Transverse colon (tissue), 4 donors: ENCODE measurements at regions not wholly inside any gene's neighbourhood (a gene's known extent, or its start where the extent isn't known, plus 50 kb on each side); places are given as distances from the start of the nearest gene placed in this dataset.
A peak's percentile ranks its signal among the peaks of the same experiment; 100 is the strongest.

Experiments used
- DNase-seq: peaks from one replicate; pipeline ENCODE4 v3.0.0-alpha.2; 2019
- H3K27ac ChIP-seq, 4 donors: fragments of 200-600 bp; sonication (generic); 2 replicates each; pipeline ENCODE4 v1.5.1; 2016 to 2018; ENCODE audit warnings: inconsistent platforms in 4 of 4
- H3K27me3 ChIP-seq: fragments of 200-600 bp; sonication (generic); 2 replicates; pipeline ENCODE4 v1.5.1; 2017; ENCODE audit warnings: inconsistent platforms
- H3K36me3 ChIP-seq, 4 donors: fragments of 200-600 bp; sonication (generic); 2 replicates each; pipeline ENCODE4 v1.5.1; 2017 to 2019; ENCODE audit warnings: inconsistent platforms in 4 of 4
- H3K4me1 ChIP-seq, 4 donors: fragments of 200-600 bp; sonication (generic); 2 replicates each; pipeline ENCODE4 v1.5.1; 2017 to 2020; ENCODE audit warnings: inconsistent platforms in 4 of 4
- H3K4me3 ChIP-seq, 4 donors: fragments of 200-600 bp; sonication (generic); 1 replicate in 1 of 4; 2 replicates in 3 of 4; pipeline versions ENCODE4 v1.5.1 to v1.6.1; 2017 to 2019; ENCODE audit warnings: inconsistent platforms in 4 of 4
- H3K9me3 ChIP-seq, 2 donors: fragments of 200-600 bp; sonication (generic); 2 replicates each; pipeline ENCODE4 v1.5.1; 2017 to 2019; ENCODE audit warnings: inconsistent platforms in 2 of 2
- CTCF ChIP-seq, 5 experiments: fragments of 200-600 bp in 3 of 5; fragments of 450-650 bp in 2 of 5; sonication (generic) in 3 of 5; IDR thresholded peaks; 1 replicate in 2 of 5; 2 replicates in 3 of 5; pipeline ENCODE4 v1.5.1; 2016 to 2017; ENCODE audit warnings: antibody characterized with exemption in 5 of 5, inconsistent platforms in 3 of 5, mild to moderate bottlenecking in 2 of 5, moderate library complexity in 1 of 5
- EP300 ChIP-seq: sonication (generic); formaldehyde crosslinking; IDR thresholded peaks from one replicate; pipeline ENCODE4 v1.6.1; 2017; ENCODE audit warnings: antibody characterized with exemption, low read depth
- POLR2A ChIP-seq: fragments of 450-650 bp; IDR thresholded peaks from one replicate; pipeline ENCODE4 v1.6.1; 2016; ENCODE audit warnings: antibody characterized with exemption, mild to moderate bottlenecking, moderate library complexity
- POLR2AphosphoS5 ChIP-seq, 3 donors: sonication (generic); formaldehyde crosslinking; IDR thresholded peaks; one replicate each; pipeline ENCODE4 v1.6.1; 2016; ENCODE audit warnings: antibody characterized with exemption in 3 of 3
- WGBS, 2 donors: methylation state at CpG; one replicate each; pipeline ENCODE4 v1.1.5; 2018; ENCODE audit warnings: low coverage in 1 of 2; 5-methylcytosine and 5-hydroxymethylcytosine counted together
- in situ Hi-C, 4 donors: fragments of 200-750 bp; cut with MboI; loops; one replicate each; pipeline versions ENCODE4 v1.15.0 to v1.15.1; 2017; ENCODE audit warnings: low sequenced_read_pairs in 3 of 4, low pct_ligation_motif_present in 1 of 4, low pct_unique_long_range_greater_than_20kb in 1 of 4
- intact Hi-C: fragments of 100-400 bp; cut with DNase I; formaldehyde crosslinking; loops from one replicate; pipeline ENCODE4 v1.15.1; 2023; ENCODE audit warnings: low total_unique reads

- in situ Hi-C loops = no loop called here
- DNase-seq = peak; percentile 48
- intact Hi-C loops = loop anchor here (10.0 kb wide), 1 partner anchor 191 kb away; no protein-coding TSS in a partner anchor
- Histone ChIP-seq H3K27me3 (no peaks in the 10 kb centered on the region), H3K36me3 (no peaks in the 10 kb centered on the region), H3K4me3 (no peak overlapping the region), H3K27ac (no peak overlapping the region), H3K9me3 (no peaks in the 10 kb centered on the region), H3K4me1 (no peaks in the 10 kb centered on the region)
- WGBS, 2 donors = 71% methylated on average over 3 of the region's 3 CpGs; no CpG with 5 or more reads in 1 of the 2 donors
- TF ChIP-seq POLR2AphosphoS5 (IDR thresholded peaks at IDR 0.05) (no peak), CTCF (IDR thresholded peaks at IDR 0.05) (no peak), EP300 (no peak), POLR2A (no peak)
Measured at GRCh38 chr14:94914191-94914590, 144.3 kb upstream of the GSC start.

DNA sequence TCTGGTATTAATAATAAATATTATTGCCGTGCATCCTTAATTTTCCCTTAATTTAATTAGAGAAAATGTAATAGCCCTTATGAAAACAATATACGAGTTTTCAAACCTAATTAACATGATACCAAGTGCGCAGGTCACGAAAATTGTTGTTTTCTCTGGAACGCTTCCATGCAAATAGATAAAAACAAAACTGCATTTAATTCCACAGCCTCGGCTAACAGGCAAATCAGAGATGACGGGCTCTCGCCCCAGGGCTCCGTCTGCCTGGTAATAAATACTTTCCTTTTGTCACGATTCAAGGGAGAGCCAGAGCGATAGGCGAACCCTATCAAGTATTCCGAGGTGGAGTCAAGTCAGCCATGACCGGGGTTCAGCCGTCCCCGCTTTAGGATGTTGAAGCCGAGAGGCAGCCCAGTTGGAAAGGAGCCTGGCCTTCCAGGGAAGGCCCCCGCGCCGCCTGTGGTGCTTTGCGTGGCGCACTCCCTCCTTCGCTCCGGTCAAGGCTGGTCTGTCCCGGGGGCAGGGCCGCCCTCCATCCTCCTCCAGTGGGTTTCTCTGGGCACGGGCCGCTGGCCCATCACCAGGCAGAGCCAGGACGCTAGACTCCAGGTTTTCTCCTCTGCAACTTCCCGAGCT is 137.8 kb upstream of the GSC start:
- intact Hi-C loops (no loop called here), in situ Hi-C loops (no loop called here)

GRCh38 chr14:94906991-94907587 is 137.2 kb upstream of the GSC start:
- H3K4me1 ChIP-seq = no peaks in the 10 kb centered on the region
- no peaks in the 10 kb centered on the region for H3K36me3 ChIP-seq
- H3K9me3 ChIP-seq = no peaks in the 10 kb centered on the region
- TF ChIP-seq EP300 (no peak), POLR2AphosphoS5 (IDR thresholded peaks at IDR 0.05) (no peak), CTCF (IDR thresholded peaks at IDR 0.05) (no peak), POLR2A (no peak)
- intact Hi-C loops = no loop called here
- no peaks in the 10 kb centered on the region for H3K27me3 ChIP-seq
- WGBS, 2 donors = 78 to 81% methylated on average over 6 of the region's 6 CpGs
- in situ Hi-C loops = no loop called here
- no peak overlapping the region for H3K27ac ChIP-seq
- no peak overlapping the region for H3K4me3 ChIP-seq
- no peak for DNase-seq

More for the DNA sequence above, 137.8 kb upstream of the GSC start:
- Histone ChIP-seq H3K27me3 (no peaks in the 10 kb centered on the region), H3K4me1 (no peaks in the 10 kb centered on the region), H3K36me3 (no peaks in the 10 kb centered on the region), H3K4me3 (no peak overlapping the region), H3K27ac (no peak overlapping the region), H3K9me3 (no peaks in the 10 kb centered on the region)
- TF ChIP-seq EP300 (no peak), POLR2A (no peak), CTCF (IDR thresholded peaks at IDR 0.05) (no peak), POLR2AphosphoS5 (IDR thresholded peaks at IDR 0.05) (no peak)
- DNase-seq = no peak
- WGBS, 2 donors = 87 to 93% methylated on average over 6 to 30 of the region's 30 CpGs

DNA sequence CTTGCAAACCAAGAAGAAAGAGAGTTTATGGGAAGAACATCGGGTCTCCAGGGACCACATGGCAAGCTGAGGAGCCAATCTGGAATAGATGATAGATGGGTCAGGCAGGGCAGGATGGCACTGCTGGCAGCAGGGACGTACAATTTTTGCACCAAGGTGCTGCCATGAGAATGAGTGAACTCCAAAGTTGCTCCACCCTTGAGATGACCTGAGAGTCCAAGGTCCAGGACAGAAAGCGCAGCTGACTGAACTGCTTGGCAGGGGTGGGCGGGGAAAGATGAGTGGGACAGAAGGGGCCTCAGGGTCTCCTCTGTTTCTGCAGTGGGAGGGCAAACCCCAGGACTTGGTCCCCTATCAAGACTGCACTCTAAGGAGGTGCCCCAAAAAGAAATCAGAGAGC is 136.7 kb upstream of the GSC start:
- no peaks in the 10 kb centered on the region for H3K27me3 ChIP-seq
- no peaks in the 10 kb centered on the region for H3K9me3 ChIP-seq
- no peaks in the 10 kb centered on the region for H3K36me3 ChIP-seq
- no peak overlapping the region for H3K4me3 ChIP-seq
- no peaks in the 10 kb centered on the region for H3K4me1 ChIP-seq
- TF ChIP-seq CTCF (IDR thresholded peaks at IDR 0.05) (no peak), POLR2AphosphoS5 (IDR thresholded peaks at IDR 0.05) (no peak), EP300 (no peak)
- in situ Hi-C loops = no loop called here
- WGBS, 2 donors = 82 to 87% methylated on average over 3 to 4 of the region's 4 CpGs
- intact Hi-C loops = no loop called here
- no peak for DNase-seq
- H3K27ac ChIP-seq = no peak overlapping the region
